SKM-1 treated with dmso at 0.1 percent for 144 hours (cell line): ENCODE measurements at regions not wholly inside any gene's neighbourhood (a gene's known extent, or its start where the extent isn't known, plus 50 kb on each side); places are given as distances from the start of the nearest gene placed in this dataset.

ENCODE experiments used
- DNase-seq: peaks from one replicate; lab custom pipeline; 2025; ENCODE audit not compliant: unreplicated experiment; lab: John Stamatoyannopoulos, UW

DNA sequence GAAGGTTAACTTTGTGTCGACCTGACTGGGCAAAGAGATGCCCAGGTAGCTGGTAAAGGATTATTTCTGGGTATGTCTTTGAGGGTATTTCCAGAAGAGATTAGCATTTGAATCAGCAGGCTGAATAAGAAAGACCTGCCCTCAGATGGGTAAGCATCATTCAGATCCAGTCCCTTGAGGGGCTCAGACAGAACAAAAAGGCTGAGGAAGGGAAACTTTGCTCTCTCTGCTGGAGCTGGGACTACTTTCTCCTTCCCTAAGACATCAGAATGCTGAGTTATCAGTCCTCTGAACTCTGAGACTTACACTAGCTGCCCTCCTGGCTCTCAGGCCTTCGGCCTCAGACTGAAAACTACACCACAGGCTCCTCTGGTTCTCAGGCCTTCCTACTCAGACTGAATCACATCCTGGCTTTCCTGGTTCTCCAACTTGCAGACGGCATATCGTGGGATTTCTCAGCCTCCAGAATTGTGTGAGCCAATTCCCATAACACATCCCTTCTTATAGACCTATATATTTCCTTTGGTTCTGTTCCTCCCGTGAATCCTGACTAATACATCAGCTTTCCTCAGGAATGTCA lies 982.9 kb downstream of the TUSC7 start:
- no peak for DNase-seq

DNA sequence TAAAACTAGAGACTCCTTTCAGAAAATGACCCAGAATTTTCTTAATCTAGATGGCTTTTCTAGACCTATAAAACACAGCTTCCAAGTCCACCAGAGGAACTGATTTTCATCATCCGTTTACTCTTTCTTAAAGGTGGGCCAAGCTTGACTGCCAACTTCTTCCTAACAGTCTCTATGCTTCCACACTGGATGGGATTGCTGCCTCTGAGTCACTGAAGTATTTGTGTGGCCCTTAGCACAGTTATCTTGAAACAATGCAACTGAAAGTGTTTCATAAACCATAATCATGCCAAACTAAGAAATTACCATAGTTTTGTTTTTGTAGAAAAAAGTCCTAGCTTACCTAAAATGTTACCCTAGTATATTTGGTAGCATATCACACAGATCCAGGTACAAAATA lies 985.7 kb downstream of the TUSC7 start:
- no peak for DNase-seq

DNA sequence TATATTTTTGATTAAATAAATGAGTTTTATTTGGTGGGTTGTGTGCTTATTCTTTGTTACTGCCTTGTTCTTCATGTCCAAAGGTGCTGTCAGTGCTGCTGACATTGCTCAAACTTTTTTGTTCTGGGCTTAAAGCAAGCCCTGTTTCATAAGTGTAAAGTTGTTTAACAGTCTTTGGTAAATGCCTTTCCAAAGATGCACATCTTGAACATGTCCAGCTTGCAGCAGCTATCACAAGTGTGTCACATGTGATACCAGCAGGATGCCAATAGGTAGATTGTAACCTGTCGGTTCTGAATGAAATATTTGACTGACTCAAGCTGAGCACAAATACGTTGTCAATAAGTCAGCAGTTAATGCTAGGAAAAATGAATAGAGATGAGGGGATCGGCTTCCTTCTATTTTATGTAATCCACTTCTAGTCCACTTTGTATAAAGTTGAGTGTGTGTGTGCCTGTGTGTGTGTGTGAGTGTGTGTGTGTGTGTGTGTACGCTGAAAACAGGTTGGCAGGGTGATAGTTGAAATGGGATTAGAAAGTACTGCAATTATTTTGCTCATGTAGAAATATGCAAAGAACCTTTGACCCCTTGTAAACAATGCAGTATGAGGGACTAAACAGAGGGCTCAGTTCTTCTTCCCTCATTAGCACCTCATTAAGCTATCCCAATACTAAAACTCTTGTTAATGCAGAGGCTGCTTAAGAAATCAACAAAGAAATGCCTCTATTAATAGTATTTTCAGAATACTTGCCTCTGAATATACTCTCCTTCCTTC lies 986.5 kb downstream of the TUSC7 start:
- no peak for DNase-seq

DNA sequence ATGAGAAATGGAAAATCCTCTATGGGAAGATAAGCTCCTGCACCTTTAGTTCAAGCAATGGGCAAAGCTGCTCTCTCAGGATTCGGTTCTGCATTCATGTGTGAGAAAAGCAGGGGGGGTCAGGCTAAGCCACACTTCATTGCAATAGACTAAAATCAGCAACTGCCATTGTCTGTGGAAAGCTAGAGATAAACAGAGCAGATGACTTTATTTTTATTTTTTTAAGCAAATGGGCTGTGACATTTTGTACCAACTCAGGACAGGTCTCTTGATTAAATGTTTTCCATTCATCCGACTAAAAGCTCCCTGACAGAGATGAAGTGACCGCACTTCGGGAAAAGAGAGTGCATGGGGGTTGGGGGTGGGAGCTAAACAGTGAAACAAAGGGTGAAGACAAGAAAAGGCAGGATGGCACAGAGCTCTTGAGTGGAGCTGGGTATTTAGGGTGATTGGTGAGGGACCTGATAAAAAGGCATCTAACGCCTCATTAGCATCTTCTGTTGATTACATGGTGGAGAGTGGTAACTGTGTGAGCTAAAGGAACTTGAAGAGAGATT lies 987.4 kb downstream of the TUSC7 start:
- no peak for DNase-seq

DNA sequence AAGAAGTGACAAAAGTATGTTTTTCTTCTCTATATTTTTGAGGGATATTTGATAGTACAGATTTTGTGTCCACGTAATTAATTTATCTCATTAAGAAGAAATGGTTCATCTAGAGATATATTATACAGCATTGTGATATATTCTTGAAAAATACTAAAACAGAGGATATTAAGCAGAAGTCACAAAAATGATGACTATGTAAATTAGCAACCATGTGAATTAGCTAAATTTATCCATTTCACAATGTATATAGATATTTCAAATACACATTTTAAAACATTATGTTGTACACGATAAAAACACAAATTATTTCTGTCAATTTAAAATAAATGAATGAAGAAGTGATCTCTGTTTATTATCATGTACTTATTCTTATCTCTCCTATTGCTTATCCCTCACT lies 989.5 kb downstream of the TUSC7 start:
- DNase-seq = no peak

DNA sequence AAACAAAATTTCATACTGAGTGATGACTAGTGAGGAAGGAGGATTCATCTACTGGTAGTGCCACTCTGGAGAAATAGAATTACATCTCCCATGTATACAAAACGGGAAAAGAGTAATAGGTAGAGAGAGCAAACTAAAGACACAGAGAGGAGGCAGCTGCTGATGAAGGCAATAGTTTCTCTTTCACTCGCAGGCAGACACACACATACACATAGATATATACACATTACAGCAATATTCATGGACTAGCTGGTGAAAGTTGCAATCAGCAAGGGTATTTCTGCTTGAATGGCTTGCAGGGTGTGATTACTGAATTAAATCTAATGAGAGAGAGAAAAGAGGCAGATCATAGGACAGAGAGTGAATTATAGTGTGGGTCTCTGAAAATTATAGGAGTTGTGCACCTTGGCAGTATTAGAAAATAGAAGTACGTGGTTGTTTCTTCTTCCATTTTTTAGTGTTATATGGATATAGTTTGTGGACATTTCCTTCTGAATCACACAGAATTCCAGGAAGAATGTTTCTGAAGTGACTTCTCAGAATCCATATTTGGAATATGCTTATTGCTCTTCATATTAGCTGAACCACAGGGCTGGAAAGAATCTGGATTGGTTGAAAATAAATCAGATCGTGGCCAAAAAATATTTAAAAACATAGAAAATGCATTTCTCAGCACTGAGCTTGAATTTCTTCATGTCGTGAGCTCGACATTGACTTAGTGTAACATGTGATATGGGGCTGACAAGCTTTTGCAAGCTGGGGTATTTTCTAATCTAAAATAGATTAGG lies 991.2 kb downstream of the TUSC7 start:
- DNase-seq = no peak

DNA sequence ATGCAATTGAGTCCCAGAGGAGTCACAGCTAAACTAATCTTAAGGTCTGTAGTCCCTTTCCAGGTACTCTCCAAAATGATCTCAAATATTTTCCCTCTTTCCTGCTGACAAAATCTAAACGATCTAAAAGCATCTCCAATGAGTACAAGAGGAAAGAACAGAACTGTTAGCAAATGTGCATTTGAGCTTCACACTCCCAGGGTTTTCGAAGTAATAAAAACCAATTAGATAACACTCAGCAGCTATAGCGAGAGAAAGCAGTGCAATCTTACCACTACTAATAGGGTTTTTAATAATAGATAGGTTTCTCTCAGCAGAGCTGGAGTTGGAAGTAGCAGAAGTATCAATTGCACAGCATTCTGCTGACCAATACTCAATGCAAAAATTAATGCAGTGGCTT lies 995.4 kb downstream of the TUSC7 start:
- no peak for DNase-seq

DNA sequence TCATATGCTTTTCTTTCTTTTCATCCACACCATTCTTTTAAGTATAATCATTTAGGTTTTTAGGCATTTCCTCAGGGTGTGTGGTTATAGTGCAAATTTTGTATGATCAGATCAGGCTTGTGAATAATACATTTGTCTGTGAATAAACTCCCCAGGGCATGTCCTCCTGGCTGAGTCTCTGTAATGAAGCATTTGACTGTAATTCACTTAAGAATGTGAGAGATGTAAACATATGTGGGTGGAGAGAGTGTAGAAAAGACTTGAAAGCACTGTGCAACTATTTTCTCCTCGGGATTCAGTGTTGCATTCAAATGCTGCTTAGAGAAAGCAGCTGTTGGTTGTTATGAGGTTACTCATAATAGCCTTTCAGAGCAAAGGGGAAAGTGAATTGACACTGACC lies 996.5 kb downstream of the TUSC7 start:
- no peak for DNase-seq

DNA sequence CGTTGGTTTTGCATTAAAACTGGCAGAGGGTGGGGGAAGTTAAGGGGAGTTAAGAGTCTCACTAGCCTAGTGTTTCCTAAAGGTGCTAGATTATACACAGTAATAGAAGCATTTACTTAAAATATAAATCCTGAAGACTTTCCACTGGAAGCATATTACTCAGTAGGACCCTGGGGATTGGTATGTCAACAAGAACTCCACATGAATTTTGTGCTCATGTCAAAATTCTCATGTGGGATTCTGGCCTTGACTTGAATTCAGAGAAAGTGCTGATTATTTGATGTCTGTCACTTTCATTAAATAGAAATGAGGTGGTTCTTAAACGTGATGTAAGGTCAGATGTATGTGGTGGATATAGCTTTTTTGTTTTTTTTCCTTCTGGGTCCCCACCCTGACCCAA lies 997.2 kb downstream of the TUSC7 start:
- DNase-seq = no peak

DNA sequence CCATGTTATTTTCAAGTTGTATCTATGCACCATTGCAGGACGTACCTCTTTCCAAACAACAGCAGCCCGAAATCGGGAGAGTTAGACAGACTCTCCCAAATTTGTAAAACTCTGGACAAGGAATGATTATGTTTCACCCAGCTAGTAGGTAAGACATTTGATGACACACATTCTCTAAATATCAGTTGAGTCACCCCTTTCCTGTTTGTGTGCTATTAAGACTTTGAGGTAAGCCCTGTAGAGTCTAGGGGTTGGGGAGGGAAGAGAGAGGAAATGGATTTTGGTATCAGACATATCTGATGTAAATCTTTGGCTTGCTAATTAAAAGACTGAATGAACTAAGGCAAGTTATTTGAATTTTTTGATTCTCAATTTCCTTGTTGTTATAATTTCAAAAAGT lies 999.0 kb downstream of the TUSC7 start:
- DNase-seq = no peak

DNA sequence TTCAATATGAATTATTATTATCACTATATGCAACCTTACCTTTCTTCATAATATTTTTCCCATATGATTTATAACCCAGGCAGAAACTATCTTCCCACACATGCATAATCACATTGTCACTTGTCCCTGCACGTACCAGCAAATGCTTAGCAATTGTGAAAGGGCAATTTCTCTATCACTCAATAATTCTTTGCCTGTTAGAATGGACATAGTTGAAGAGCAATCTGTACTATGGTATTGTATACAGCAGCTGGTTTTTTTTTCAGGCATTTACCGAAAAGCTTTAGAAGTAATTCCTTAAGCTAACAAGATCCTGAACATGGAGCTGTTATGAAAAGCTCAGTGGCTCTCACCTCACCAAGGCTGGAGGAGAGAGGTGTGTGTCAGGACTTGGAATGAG lies 999.5 kb downstream of the TUSC7 start:
- DNase-seq = no peak

DNA sequence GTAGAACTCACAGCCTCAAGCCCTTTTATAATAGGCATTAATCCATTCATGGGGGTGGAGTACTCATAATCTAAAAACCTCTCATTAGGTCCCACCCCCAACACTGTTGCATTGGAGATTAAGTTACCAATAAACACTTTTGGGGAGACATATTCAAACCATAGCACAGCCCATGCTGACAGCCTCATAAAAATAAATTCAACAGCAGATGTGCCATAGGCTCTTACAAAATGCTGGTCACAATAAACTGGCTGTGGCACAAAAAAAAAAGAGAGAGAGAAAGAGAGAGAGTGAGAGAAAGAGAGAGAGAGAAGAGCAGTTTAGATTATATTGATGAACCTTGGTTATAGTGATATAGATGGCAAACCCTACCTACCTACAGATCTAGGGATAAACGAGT lies 1000.9 kb downstream of the TUSC7 start:
- no peak for DNase-seq

DNA sequence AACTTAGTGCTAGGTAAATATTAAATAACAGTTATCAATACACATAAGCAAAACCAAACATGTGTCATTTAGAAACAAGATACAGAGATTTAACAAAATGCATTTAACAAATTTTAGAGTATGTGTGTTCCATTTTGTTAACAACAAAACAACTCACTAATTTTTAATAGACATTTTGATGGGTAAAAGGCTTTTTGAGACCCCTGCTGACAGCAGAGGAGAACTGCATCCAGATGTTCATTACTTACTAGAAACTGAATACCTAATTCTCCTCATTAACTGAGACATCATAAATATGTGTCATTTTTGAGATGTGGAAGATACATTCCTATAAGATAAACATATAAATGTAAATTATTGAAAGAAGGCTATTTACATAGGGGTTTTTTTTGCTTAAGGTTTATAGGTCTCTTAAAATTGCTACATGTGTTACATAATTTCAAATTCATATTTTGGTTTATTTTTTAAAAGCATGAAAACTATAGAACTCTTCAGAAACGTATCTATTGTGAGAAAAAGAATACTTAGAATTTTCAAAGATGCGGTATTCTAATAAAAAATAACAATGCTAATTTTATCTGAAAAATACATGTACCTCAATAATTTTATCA lies 1009.8 kb downstream of the TUSC7 start:
- no peak for DNase-seq

DNA sequence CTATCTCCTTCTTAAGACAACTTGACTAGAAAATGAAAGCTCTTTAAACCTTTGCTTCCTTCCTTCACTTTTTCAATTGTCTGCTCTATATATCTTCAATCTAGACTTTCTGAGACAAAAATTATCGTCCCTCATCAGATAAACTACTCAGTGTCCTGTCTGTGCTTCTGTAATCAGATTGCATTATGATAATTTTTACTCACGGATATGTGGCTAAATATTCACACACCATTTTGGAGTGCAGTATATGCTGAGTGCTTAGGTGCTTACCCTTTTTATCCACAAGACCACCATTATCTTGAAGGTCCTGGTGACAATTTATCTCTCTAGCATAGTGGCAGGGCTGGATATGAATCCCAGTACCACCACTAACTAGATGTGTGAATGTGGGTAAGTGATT lies 1012.3 kb downstream of the TUSC7 start:
- no peak for DNase-seq

DNA sequence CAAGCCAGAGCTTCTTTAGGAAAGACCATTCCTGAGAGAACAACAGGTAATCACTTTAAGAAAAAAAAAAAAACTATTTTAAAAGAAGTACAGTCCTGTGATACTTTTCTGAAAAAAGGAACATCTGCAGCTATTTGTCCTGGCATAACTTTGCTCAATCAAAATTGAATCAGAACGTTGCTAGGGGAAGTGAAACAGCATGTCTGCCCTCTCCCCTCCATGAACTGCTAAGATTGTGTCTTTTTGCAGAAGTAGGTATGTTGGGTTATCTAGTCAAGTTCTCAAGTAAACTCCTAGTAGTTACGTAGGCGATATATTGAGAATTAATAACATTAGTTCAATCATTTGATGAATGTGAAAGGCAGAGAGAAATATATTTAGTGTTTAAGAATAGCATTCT lies 1013.3 kb downstream of the TUSC7 start:
- DNase-seq = peak; percentile 79

DNA sequence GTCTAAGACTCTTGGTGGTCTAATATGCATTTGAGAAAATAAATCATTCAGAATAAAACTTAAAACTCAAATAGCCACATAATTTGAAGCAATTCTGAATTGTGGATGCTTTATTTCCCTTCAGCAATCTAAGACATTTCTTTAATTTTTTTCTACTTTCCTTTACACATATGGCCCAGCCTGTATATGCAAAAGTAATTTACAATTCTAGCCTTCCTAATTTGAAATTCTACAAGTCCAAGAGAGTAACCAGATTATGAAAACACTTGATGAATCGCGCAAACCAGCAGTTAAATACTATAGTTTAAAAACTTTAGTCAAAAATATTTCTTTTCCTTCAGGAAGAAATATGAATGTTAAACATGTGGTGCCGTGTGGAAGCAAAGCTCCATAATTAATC lies 1014.2 kb downstream of the TUSC7 start:
- no peak for DNase-seq

DNA sequence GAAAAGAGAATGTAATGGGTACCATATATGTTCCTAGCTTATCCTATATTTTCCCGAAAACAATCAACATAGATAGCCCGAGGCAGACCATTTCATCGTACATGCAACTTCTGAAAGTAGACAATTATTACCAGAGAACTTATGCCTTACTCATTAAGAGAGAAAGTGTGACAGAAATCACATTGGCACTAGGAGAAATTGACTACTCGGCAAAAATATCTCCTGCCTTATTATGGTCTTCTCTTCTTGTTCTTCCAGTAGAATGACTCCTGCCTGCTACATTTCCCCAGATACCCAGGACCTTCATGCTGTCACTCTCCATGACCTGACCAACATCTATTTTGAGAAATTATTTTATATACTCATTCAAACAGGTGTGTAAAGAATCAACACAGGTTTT lies 1015.7 kb downstream of the TUSC7 start:
- no peak for DNase-seq

DNA sequence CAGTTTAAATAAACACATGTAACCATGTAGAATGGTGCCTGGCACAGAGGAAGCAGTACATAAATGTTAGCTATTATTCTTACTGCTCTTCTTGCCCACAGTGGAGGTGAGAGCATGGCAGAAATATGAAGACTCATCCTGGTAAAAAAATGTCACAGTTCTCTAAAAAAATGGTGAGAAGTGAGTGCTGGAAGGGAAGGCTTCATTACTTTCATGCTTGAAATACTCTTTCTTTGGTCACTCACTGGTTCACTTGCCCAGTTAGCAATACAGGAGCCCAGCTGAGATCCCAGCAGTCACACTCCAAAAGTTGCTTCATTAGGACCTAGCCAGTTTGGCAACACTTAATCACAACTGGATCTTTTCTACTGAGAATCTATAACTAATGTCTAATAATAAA lies 1017.2 kb downstream of the TUSC7 start:
- no peak for DNase-seq

DNA sequence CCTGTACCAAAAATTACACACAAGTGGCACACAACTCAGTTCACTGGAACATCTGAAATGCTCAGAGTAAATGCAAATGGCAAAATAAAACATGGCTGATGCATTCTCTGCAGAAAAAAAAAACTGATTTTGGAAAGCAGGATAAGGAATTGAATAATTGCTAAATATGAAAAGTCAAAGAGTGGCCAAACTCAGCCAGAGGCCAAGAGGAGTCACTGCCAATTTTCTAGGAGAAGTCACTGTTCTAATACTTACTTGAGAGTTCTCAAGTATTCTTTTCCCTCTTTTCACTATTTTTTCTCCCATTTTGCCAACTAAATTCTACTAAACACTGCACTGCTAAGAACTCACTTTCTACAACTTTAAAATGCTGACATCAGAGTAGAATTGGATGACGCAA lies 1018.6 kb downstream of the TUSC7 start:
- no peak for DNase-seq

DNA sequence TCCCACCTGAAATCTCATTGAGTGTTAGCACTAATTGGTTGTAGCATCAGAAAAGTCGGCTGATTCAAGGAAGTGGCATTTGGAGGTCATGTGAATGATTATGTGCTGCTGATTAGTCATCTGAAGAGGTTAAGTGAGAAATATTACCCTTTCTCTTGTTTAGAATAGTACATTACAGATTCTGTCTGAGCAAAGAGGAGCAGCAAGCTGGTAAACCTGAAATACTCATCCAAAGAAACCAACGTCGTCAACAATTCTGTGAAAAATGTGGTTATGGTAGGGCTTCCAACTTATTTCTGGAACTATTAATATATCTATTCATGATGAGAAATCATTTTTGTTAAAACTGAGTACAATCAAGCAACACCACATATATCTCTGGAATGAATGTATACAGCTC lies 1024.9 kb downstream of the TUSC7 start:
- DNase-seq = no peak

DNA sequence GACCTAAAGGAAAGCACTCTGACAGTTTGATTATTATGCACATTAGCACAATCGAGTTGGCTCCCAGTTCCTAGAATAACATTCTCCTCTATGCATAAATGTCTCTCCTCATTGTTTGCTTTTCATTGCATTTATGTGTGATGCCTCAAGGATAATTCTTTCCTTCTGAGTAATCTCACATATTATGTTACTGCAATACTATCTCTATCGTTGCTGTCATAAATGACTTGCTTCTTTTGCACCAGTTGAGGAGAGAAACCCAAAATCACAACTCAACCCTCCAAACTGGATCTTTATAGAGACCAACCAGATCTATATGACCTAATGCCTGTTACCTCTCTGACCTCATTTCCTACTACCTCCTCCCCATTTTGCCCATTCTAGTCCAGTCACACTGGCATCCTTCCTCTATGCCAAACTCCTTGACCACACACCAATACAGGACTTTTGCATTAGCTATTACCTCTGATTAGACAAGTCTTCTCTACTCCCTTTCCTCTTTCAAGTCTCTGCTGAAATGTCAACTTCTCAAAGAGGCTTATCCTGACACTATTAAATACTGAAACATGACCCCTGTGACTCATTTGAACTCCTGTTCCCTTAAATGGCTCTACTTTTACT lies 1026.0 kb downstream of the TUSC7 start:
- no peak for DNase-seq
